PC-3 (cell line): ENCODE measurements at regions not wholly inside any gene's neighbourhood (a gene's known extent, or its start where the extent isn't known, plus 50 kb on each side); places are given as distances from the start of the nearest gene placed in this dataset.

ENCODE experiments used
- CTCF ChIP-seq: fragments of 300-600 bp; sonication (generic); conservative IDR thresholded peaks from 2 replicates; pipeline ENCODE4 v1.5.1; 2017; ENCODE audit warnings: antibody characterized with exemption, low read depth, mild to moderate bottlenecking, low read length
- EZH2 ChIP-seq: fragments of 300-600 bp; sonication (generic); IDR thresholded peaks from one replicate; pipeline ENCODE4 v1.6.1; 2017; ENCODE audit warnings: antibody characterized with exemption, mild to moderate bottlenecking, low read length; ENCODE audit not compliant: unreplicated experiment
- EZH2phosphoT487 ChIP-seq: fragments of 300-600 bp; sonication (generic); IDR thresholded peaks from 2 replicates; pipeline ENCODE4 v1.6.1; 2018; ENCODE audit warnings: mild to moderate bottlenecking, antibody characterized with exemption, low read length, borderline replicate concordance

GRCh38 chr19:28176193-28176592, 1036.8 kb downstream of the UQCRFS1 start:
- TF ChIP-seq CTCF (no peak), EZH2 (no peak), EZH2phosphoT487 (no peak)
